ENCODE measurements at regions not wholly inside any gene's neighbourhood (a gene's known extent, or its start where the extent isn't known, plus 50 kb on each side); places are given as distances from the start of the nearest gene placed in this dataset.

DNA sequence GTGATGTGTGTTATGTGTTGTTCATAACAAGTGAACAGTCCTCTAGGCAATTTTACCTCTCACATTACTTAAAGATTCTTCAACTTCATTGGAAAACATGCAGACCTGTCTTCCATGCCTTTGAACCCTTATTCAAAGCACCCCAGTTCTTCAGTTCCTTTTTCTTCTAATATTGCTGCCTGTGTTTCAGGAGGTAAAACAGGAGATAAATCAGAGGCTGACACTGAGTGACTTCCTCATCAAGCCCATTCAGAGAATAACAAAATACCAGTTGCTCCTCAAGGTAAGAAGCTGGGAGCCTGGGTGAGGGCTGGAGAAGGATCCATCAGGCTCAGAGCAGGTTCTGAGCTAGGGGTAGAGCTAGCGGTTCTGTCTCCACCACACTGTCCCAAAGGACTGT is 71.1 kb upstream of the UMPS start:
- WGBS, 2 donors: 0% methylated on average over 1 of the region's 1 CpG
- DNase-seq (ENCODE audit: low spot score in 2 of 2): no peak
- TF ChIP-seq, protein P1, sequence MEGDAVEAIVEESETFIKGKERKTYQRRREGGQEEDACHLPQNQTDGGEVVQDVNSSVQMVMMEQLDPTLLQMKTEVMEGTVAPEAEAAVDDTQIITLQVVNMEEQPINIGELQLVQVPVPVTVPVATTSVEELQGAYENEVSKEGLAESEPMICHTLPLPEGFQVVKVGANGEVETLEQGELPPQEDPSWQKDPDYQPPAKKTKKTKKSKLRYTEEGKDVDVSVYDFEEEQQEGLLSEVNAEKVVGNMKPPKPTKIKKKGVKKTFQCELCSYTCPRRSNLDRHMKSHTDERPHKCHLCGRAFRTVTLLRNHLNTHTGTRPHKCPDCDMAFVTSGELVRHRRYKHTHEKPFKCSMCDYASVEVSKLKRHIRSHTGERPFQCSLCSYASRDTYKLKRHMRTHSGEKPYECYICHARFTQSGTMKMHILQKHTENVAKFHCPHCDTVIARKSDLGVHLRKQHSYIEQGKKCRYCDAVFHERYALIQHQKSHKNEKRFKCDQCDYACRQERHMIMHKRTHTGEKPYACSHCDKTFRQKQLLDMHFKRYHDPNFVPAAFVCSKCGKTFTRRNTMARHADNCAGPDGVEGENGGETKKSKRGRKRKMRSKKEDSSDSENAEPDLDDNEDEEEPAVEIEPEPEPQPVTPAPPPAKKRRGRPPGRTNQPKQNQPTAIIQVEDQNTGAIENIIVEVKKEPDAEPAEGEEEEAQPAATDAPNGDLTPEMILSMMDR (IDR thresholded peaks at IDR 0.05): no peak
- no peak for TF ChIP-seq POLR2A (IDR thresholded peaks at IDR 0.05)
- intact Hi-C loops (cut with DNase I; ENCODE audit: low total_unique reads): no loop called here
- H3K4me3 ChIP-seq (ENCODE audit: low read depth, poor library complexity, severe bottlenecking): no peak overlapping the region

DNA sequence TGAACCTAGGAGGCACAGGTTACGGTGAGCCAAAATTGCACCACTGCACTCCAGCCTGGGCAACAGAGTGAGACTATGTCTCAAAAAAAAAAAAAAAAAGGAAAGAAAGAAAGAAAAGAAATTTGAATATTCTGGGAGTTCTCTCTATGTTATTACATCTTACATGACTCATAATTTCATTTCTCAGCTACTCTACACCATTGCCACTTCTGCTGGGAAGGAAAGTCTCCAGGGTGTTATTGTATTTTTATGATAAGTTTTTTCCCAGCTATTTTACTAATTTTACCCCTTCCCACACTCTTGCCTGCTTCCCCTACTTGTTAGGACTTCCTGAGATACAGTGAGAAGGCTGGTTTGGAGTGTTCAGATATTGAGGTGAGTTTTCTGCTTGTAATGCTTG is 69.7 kb upstream of the UMPS start:
- intact Hi-C loops (cut with DNase I; ENCODE audit: low total_unique reads): no loop called here
- no peak for DNase-seq (ENCODE audit: low spot score in 2 of 2)
- no peak overlapping the region for H3K4me3 ChIP-seq (ENCODE audit: low read depth, poor library complexity, severe bottlenecking)
- WGBS, 2 donors: 100% methylated on average over 1 of the region's 1 CpG
- TF ChIP-seq, protein P1 (IDR thresholded peaks at IDR 0.05): no peak
- no peak for TF ChIP-seq POLR2A (IDR thresholded peaks at IDR 0.05)

DNA sequence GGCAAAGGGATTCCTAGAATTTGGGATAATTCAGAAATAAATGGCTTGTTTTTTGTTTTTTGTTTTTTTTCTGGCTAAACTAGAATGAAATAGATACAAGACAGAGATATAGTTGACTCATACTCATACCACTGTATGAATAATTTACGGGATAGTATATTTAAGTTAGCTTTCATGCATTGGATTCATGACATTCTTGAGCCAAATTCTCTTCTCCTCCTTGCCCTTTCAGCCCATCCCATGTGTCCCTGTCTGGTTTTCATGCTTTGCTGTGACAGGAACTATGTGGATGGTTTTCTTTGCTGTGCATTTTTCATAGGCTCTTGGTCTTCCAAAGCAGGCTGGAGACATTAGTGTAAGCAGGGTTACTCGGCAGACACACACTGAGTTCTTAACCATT is 66.6 kb upstream of the UMPS start:
- no peak overlapping the region for H3K4me3 ChIP-seq (ENCODE audit: low read depth, poor library complexity, severe bottlenecking)
- intact Hi-C loops (cut with DNase I; ENCODE audit: low total_unique reads): no loop called here
- TF ChIP-seq POLR2A (IDR thresholded peaks at IDR 0.05): no peak
- TF ChIP-seq, protein P1 (IDR thresholded peaks at IDR 0.05): no peak
- no peak for DNase-seq (ENCODE audit: low spot score in 2 of 2)
- WGBS, 2 donors: 72 to 81% methylated on average over 2 of the region's 2 CpGs

DNA sequence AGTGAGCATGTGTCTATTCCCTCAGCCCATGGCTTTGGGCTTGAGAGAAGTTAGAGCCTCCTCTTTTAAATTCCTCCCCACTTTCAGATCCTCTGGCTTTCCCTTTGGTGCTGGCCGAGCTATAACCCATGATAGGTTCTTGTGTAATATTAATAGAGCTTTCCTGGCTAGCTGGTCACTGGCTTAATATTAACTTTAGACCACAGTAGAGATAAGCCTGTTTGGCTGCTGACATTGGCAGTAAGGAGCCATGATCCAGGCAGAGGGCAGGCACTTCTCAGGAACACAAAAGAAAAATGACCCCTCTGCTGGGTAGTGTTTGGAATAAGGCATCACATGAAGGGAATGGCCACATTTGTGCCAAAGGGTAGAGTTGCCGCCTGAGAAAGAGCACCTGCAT is 65.4 kb upstream of the UMPS start:
- TF ChIP-seq, protein P1 (IDR thresholded peaks at IDR 0.05): no peak
- TF ChIP-seq POLR2A (IDR thresholded peaks at IDR 0.05): no peak
- no peak overlapping the region for H3K4me3 ChIP-seq (ENCODE audit: low read depth, poor library complexity, severe bottlenecking)
- no peak for DNase-seq (ENCODE audit: low spot score in 2 of 2)
- WGBS, 2 donors: 98 to 100% methylated on average over 2 of the region's 2 CpGs
- intact Hi-C loops (cut with DNase I; ENCODE audit: low total_unique reads): no loop called here

DNA sequence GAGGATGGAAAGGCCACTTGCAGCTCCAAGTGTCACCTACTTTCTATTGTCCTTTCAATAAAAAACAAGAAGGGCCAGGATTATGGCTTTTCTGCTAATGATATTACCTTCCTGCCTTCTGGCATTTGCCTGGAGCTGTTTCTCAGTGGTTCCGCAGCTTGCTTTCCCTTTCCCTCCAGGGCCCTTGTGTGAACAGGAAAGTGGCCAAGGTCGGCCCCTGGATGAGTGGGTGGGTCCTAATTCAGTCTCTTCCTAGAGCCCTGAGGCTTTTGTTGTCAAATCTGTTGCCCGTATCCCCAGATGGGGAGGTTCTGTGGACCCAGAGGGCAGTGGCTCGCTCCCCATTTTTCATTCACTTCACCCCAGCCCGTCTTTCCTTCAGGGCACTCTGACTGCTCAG is 64.2 kb upstream of the UMPS start:
- WGBS, 2 donors: 76 to 78% methylated on average over 5 of the region's 5 CpGs
- TF ChIP-seq POLR2A (IDR thresholded peaks at IDR 0.05): no peak
- TF ChIP-seq, protein P1 (IDR thresholded peaks at IDR 0.05): no peak
- no peak for DNase-seq (ENCODE audit: low spot score in 2 of 2)
- no peak overlapping the region for H3K4me3 ChIP-seq (ENCODE audit: low read depth, poor library complexity, severe bottlenecking)
- intact Hi-C loops (cut with DNase I; ENCODE audit: low total_unique reads): no loop called here

DNA sequence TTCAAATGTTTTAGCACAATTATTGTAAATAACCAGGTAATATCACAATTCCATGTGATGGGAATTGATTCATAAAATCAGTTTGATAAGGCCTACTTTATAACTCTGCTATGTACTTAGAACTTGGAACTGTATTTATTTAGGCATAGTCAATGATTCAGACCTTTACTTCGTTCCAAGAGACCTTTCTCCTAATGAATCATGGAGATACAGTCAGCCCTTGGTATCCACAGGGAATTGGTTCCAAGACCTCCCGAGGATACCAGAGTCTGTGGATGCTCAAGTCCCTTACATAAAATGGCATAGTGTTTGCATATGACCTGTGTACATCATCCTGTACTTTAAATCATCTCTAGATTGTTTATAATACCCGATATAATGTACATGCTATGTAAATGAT is 60.8 kb upstream of the UMPS start:
- intact Hi-C loops (cut with DNase I; ENCODE audit: low total_unique reads): no loop called here
- no peak overlapping the region for H3K4me3 ChIP-seq (ENCODE audit: low read depth, poor library complexity, severe bottlenecking)
- TF ChIP-seq, protein P1 (IDR thresholded peaks at IDR 0.05): no peak
- TF ChIP-seq POLR2A (IDR thresholded peaks at IDR 0.05): no peak
- DNase-seq (ENCODE audit: low spot score in 2 of 2): no peak
- 61 to 81% methylated on average over 3 of the region's 3 CpGs for WGBS, 2 donors
